Body of pancreas (tissue), 4 donors: ENCODE measurements at regions not wholly inside any gene's neighbourhood (a gene's known extent, or its start where the extent isn't known, plus 50 kb on each side); places are given as distances from the start of the nearest gene placed in this dataset.

Experiments
- POLR2A ChIP-seq, 3 donors: fragments of 450-650 bp; IDR thresholded peaks; one replicate each; pipeline ENCODE4 v1.6.1; 2016; ENCODE audit warnings: antibody characterized with exemption in 3 of 3, mild to moderate bottlenecking in 2 of 3
- TF ChIP-seq, protein P1 (sequence below), 7 experiments: fragments of 450-650 bp in 4 of 7; fragments of 200-600 bp in 3 of 7; sonication (generic) in 3 of 7; IDR thresholded peaks; one replicate each; pipeline ENCODE4 v1.5.1; 2016 to 2019; ENCODE audit warnings: antibody characterized with exemption in 7 of 7

DNA sequence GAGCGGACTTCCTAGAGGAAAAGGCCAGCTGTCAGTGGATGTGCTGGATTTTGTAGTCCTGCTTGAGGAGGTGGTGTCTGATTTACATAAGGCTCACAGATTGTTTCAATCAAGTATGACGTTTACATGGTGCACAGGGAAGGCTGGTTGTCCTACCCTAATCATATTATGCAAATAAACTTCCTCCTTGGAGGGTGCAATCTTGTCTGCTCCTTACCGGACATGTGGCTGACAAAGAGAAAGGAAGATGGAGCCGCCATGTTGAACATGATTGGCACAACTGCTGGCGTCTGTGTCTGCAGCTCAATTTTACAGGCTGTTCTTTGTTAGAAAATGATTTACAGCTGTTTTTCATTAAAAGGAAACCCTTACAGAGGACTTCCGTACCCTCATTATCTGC, 1656.1 kb downstream of the KCNT2 start:
- TF ChIP-seq, protein P1, sequence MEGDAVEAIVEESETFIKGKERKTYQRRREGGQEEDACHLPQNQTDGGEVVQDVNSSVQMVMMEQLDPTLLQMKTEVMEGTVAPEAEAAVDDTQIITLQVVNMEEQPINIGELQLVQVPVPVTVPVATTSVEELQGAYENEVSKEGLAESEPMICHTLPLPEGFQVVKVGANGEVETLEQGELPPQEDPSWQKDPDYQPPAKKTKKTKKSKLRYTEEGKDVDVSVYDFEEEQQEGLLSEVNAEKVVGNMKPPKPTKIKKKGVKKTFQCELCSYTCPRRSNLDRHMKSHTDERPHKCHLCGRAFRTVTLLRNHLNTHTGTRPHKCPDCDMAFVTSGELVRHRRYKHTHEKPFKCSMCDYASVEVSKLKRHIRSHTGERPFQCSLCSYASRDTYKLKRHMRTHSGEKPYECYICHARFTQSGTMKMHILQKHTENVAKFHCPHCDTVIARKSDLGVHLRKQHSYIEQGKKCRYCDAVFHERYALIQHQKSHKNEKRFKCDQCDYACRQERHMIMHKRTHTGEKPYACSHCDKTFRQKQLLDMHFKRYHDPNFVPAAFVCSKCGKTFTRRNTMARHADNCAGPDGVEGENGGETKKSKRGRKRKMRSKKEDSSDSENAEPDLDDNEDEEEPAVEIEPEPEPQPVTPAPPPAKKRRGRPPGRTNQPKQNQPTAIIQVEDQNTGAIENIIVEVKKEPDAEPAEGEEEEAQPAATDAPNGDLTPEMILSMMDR (IDR thresholded peaks at IDR 0.05): no peak
- TF ChIP-seq POLR2A (IDR thresholded peaks at IDR 0.05): no peak
